GM12878 (cell line): ENCODE measurements at regions not wholly inside any gene's neighbourhood (a gene's known extent, or its start where the extent isn't known, plus 50 kb on each side); places are given as distances from the start of the nearest gene placed in this dataset.

Source experiments
- CTCF ChIP-seq, 3 experiments: IDR thresholded peaks in 2 of 3; conservative IDR thresholded peaks in 1 of 3; 2 replicates each; pipeline ENCODE4 v1.5.1; 2011; ENCODE audit warnings: low read depth in 3 of 3, low read length in 3 of 3, mild to moderate bottlenecking in 3 of 3, control low read depth in 2 of 3, moderate library complexity in 2 of 3, inconsistent platforms in 1 of 3, mixed read lengths in 1 of 3; ENCODE audit not compliant: control insufficient read depth in 2 of 3, insufficient read depth in 1 of 3; ENCODE audit errors: extremely low read depth in 1 of 3
- HDAC2 ChIP-seq: fragments of 200-600 bp; sonication (generic); IDR thresholded peaks from 2 replicates; pipeline ENCODE4 v1.6.1; 2017
- PKNOX1 ChIP-seq: fragments of 450-650 bp; IDR thresholded peaks from 2 replicates; pipeline ENCODE4 v1.6.1; 2016; ENCODE audit warnings: mild to moderate bottlenecking
- RAD21 ChIP-seq: IDR thresholded peaks from 2 replicates; pipeline ENCODE4 v1.6.1; 2011; ENCODE audit warnings: mild to moderate bottlenecking, low read depth, low read length, moderate library complexity; ENCODE audit not compliant: insufficient read depth

GRCh38 chr2:128642316-128642715, 323.6 kb upstream of the HS6ST1 start:
- no peak for TF ChIP-seq RAD21
- no peak for TF ChIP-seq CTCF (IDR thresholded peaks at IDR 0.05 in 2 of 3, conservative IDR thresholded peaks at IDR 0.05 in 1 of 3; ENCODE audit: control insufficient read depth in 2 of 3, extremely low read depth in 1 of 3, insufficient read depth in 1 of 3, low read depth in 3 of 3, low read length in 3 of 3)
- no peak for TF ChIP-seq HDAC2
- TF ChIP-seq PKNOX1: no peak
